ENCODE measurements at regions not wholly inside any gene's neighbourhood (a gene's known extent, or its start where the extent isn't known, plus 50 kb on each side); places are given as distances from the start of the nearest gene placed in this dataset.
"Not testable (repeated sequence)": the region's sequence is repeated elsewhere in the genome, so short reads cannot be mapped to it uniquely, and the experiment has no call there.

GRCh38 chr14:106551265-106551664 lies 1024.9 kb downstream of the TMEM121 start:
- no peak overlapping the region for H3K4me3 ChIP-seq (ENCODE audit: low read length)
- TF ChIP-seq CTCF (conservative IDR thresholded peaks at IDR 0.05; ENCODE audit: low read length) = no peak
- no peak for DNase-seq (ENCODE audit: low read depth)

GRCh38 chr14:106556211-106556610 lies 1029.8 kb downstream of the TMEM121 start:
- H3K4me3 ChIP-seq (ENCODE audit: low read length); DNase-seq (ENCODE audit: low read depth): not testable (repeated sequence)

- no peak overlapping the region for H3K4me3 ChIP-seq (ENCODE audit: low read length)
- no peak for TF ChIP-seq CTCF (conservative IDR thresholded peaks at IDR 0.05; ENCODE audit: low read length)
- no peak for DNase-seq (ENCODE audit: low read depth)
These were observed 1030.4 kb downstream of the TMEM121 start for GRCh38 chr14:106556665-106557289.

- no peak overlapping the region for H3K4me3 ChIP-seq (ENCODE audit: low read length)
- no peak for DNase-seq (ENCODE audit: low read depth)
- no peak for TF ChIP-seq CTCF (conservative IDR thresholded peaks at IDR 0.05; ENCODE audit: low read length)
These were observed 1036.1 kb downstream of the TMEM121 start for GRCh38 chr14:106562451-106562850.

- TF ChIP-seq CTCF (conservative IDR thresholded peaks at IDR 0.05; ENCODE audit: low read length) = no peak
- no peak for DNase-seq (ENCODE audit: low read depth)
- no peak overlapping the region for H3K4me3 ChIP-seq (ENCODE audit: low read length)
These were observed 1037.8 kb downstream of the TMEM121 start for GRCh38 chr14:106564058-106564643.

GRCh38 chr14:106578481-106578880 lies 1052.1 kb downstream of the TMEM121 start:
- no peak for DNase-seq (ENCODE audit: low read depth)
- H3K4me3 ChIP-seq (ENCODE audit: low read length) = no peak overlapping the region
- TF ChIP-seq CTCF (conservative IDR thresholded peaks at IDR 0.05; ENCODE audit: low read length) = no peak

GRCh38 chr14:106579084-106579483 lies 1052.7 kb downstream of the TMEM121 start:
- H3K4me3 ChIP-seq (ENCODE audit: low read length) = no peak overlapping the region
- no peak for TF ChIP-seq CTCF (conservative IDR thresholded peaks at IDR 0.05; ENCODE audit: low read length)
- DNase-seq (ENCODE audit: low read depth) = no peak
